HepG2 (cell line): ENCODE measurements at regions not wholly inside any gene's neighbourhood (a gene's known extent, or its start where the extent isn't known, plus 50 kb on each side); places are given as distances from the start of the nearest gene placed in this dataset.

ENCODE experiments used
- ATAC-seq: fragments of 200-7000 bp; cut with Tn5 transposase; 3 replicates; pipeline ENCODE4 v1.9.1; 2020; ENCODE audit warnings: mild to moderate bottlenecking, moderate library complexity
- BruUV-seq: library from RNA; stranded (reverse); fragments of 400-500 nt; replicated peaks from 2 replicates; lab custom pipeline; 2021; lab: Mats Ljungman, UMichigan
- CTCF ChIA-PET: fragments of 300-600 bp; formaldehyde crosslinking; extraction: SDS; loops from one replicate; lab custom pipeline; 2021; ENCODE audit warnings: low total read pairs, inconsistent platforms, low intra/inter-chr PET ratio; lab: Yijun Ruan, JAX
- POLR2A ChIA-PET: fragments of 350-600 bp; sonication (Branson Sonifier 250); formaldehyde crosslinking; loops from one replicate; lab custom pipeline; 2020; ENCODE audit warnings: antibody characterized with exemption, inconsistent platforms; lab: Yijun Ruan, JAX
- DNase-seq: peaks from one replicate; pipeline ENCODE4 v3.0.0-alpha.2; 2015; ENCODE audit warnings: low spot score
- FAIRE-seq: peaks from 3 replicates; lab custom pipeline; 2011; peaks lifted over from hg19 to GRCh38; lab: Jason Lieb, UNC
- H2AFZ ChIP-seq: one replicate; pipeline ENCODE4 v1.6.1; 2011; ENCODE audit warnings: low read length, inconsistent platforms
- H3K27ac ChIP-seq: fragments of 300-600 bp; 3 replicates; pipeline ENCODE4 v1.8.0; 2011; ENCODE audit warnings: mixed run types, mild to moderate bottlenecking, mixed read lengths, low read length, inconsistent platforms; ENCODE audit not compliant: insufficient read depth; ENCODE audit errors: extremely low read length
- H3K27me3 ChIP-seq, 2 experiments: fragments of 200-600 bp in 1 of 2; 2 replicates in 1 of 2; 3 replicates in 1 of 2; pipeline versions ENCODE4 v1.6.0 to v1.8.0; 2011; ENCODE audit warnings: low read length in 2 of 2, mild to moderate bottlenecking in 2 of 2, moderate library complexity in 2 of 2, inconsistent platforms in 1 of 2; ENCODE audit not compliant: insufficient read depth in 2 of 2, control insufficient read depth in 1 of 2
- H3K36me3 ChIP-seq, 2 experiments: fragments of 200-600 bp in 1 of 2; replicated peaks in 1 of 2; 2 replicates in 1 of 2; 3 replicates in 1 of 2; pipeline versions ENCODE4 v1.5.1 to v1.8.0; 2011; ENCODE audit warnings: low read length in 2 of 2, inconsistent platforms in 1 of 2; ENCODE audit not compliant: insufficient read depth in 2 of 2, control insufficient read depth in 1 of 2
- H3K4me1 ChIP-seq: 2 replicates; pipeline ENCODE4 v1.5.1; 2012; ENCODE audit warnings: low read length, inconsistent platforms; ENCODE audit not compliant: insufficient read depth
- H3K4me2 ChIP-seq: 2 replicates; pipeline ENCODE4 v1.6.0; 2011; ENCODE audit warnings: low read depth, low read length, inconsistent platforms
- H3K4me3 ChIP-seq, 3 experiments: fragments of 200-600 bp in 1 of 3; sonication (generic), shearing (Covaris generic) in 1 of 3; replicated peaks in 1 of 3; 2 replicates each; pipeline ENCODE4 v1.5.1; 2011 to 2016; ENCODE audit warnings: low read length in 3 of 3, inconsistent platforms in 2 of 3, low read depth in 2 of 3, mild to moderate bottlenecking in 2 of 3, control low read depth in 1 of 3, mixed read lengths in 1 of 3; ENCODE audit not compliant: insufficient read depth in 1 of 3
- H3K79me2 ChIP-seq: one replicate; pipeline ENCODE4 v1.6.1; 2011; ENCODE audit warnings: low read length, inconsistent platforms; ENCODE audit not compliant: insufficient read depth
- H3K9ac ChIP-seq: 2 replicates; pipeline ENCODE4 v1.6.0; 2011; ENCODE audit warnings: mild to moderate bottlenecking, low read depth, low read length, inconsistent platforms; ENCODE audit not compliant: insufficient read depth
- H3K9me3 ChIP-seq: 2 replicates; pipeline ENCODE4 v1.5.1; 2012; ENCODE audit warnings: mild to moderate bottlenecking, low read length
- H4K20me1 ChIP-seq: 2 replicates; pipeline ENCODE4 v1.6.0; 2011; ENCODE audit warnings: inconsistent platforms, mild to moderate bottlenecking, low read length, moderate library complexity; ENCODE audit not compliant: insufficient read depth
- ATRX ChIP-seq: sonication (generic); formaldehyde crosslinking; IDR thresholded peaks from 2 replicates; pipeline ENCODE4 v1.4.0; 2020; ENCODE audit warnings: missing genetic modification reagents, borderline replicate concordance
- MYNN ChIP-seq: sonication (generic); formaldehyde crosslinking; IDR thresholded peaks from 2 replicates; pipeline ENCODE4 v1.4.0; 2020; ENCODE audit warnings: mild to moderate bottlenecking, low read depth, missing genetic modification reagents
- SRSF4 ChIP-seq: fragments of 200-400 bp; formaldehyde crosslinking; IDR thresholded peaks from one replicate; pipeline ENCODE4 v1.6.1; 2018; ENCODE audit warnings: mild to moderate bottlenecking, low read depth, low read length, moderate library complexity; ENCODE audit not compliant: poor library complexity, severe bottlenecking
- ZNF256 ChIP-seq: sonication (generic); formaldehyde crosslinking; conservative IDR thresholded peaks from 2 replicates; pipeline ENCODE4 v1.4.0; 2020; ENCODE audit warnings: missing genetic modification reagents
- ZNF430 ChIP-seq: sonication (generic); formaldehyde crosslinking; IDR thresholded peaks from 2 replicates; pipeline ENCODE4 v1.9.0; 2021; ENCODE audit warnings: mild to moderate bottlenecking, missing genetic modification reagents
- ZNF782 ChIP-seq: sonication (generic); formaldehyde crosslinking; IDR thresholded peaks from 2 replicates; pipeline ENCODE4 v1.4.0; 2020; ENCODE audit warnings: missing genetic modification reagents, mild to moderate bottlenecking, borderline replicate concordance
- ZNF850 ChIP-seq: sonication (generic); formaldehyde crosslinking; conservative IDR thresholded peaks from 2 replicates; pipeline ENCODE4 v1.9.0; 2021; ENCODE audit warnings: mild to moderate bottlenecking, missing genetic modification reagents
- WGBS: methylation state at CpG from one replicate; pipeline ENCODE4 v1.1.6; 2017; ENCODE audit warnings: low lambda C conversion rate; 5-methylcytosine and 5-hydroxymethylcytosine counted together
- in situ Hi-C: cut with HindIII; loops from 2 replicates; pipeline ENCODE4 v1.10.0; 2017; ENCODE audit warnings: low pct_unique_long_range_greater_than_20kb; ENCODE audit not compliant: extremely low pct_ligation_motif_present
- intact Hi-C: fragments of 100-400 bp; cut with micrococcal nuclease; formaldehyde crosslinking; loops from one replicate; pipeline ENCODE4 v1.10.0; 2022; ENCODE audit not compliant: unreplicated experiment
- TF ChIP-seq, protein P1 (sequence below): sonication (generic); formaldehyde crosslinking; IDR thresholded peaks from 2 replicates; pipeline ENCODE4 v1.9.0; 2021; ENCODE audit warnings: missing genetic modification reagents, mild to moderate bottlenecking, borderline replicate concordance

DNA sequence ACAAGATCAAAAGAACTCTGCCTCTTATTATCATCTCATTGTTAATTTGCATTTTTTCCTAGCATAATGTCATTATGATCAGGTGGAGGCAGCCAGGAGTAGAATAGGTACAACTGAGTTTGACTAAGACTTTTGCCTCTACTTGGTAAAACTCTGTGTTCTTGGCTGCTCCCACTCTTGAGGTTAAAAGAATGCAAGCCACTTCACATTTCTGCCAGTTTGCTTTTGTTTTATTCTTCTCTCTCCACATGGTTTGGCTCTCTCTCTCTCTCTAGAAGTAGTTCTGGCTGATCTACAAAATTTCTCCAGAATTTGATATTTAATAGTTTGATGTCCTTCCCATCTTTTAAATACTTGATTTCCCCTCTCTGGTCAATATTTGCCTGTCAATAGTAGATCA lies 170.7 kb upstream of the E2F7 start:
- Histone ChIP-seq H3K4me1 (no peaks in the 10 kb centered on the region), H3K4me3 (no peak overlapping the region), H3K9me3 (no peaks in the 10 kb centered on the region), H3K36me3 (no peaks in the 10 kb centered on the region), H3K79me2 (no peaks in the 10 kb centered on the region), H3K9ac (no peak overlapping the region), H4K20me1 (no peaks in the 10 kb centered on the region), H3K27ac (no peak overlapping the region), H3K27me3 (no peaks in the 10 kb centered on the region), H3K4me2 (no peak overlapping the region), H2AFZ (no peak overlapping the region)
- ChIA-PET POLR2A (no interaction called here), CTCF (no interaction called here)
- intact Hi-C loops (no loop called here), in situ Hi-C loops (no loop called here)
- TF ChIP-seq, protein P1, sequence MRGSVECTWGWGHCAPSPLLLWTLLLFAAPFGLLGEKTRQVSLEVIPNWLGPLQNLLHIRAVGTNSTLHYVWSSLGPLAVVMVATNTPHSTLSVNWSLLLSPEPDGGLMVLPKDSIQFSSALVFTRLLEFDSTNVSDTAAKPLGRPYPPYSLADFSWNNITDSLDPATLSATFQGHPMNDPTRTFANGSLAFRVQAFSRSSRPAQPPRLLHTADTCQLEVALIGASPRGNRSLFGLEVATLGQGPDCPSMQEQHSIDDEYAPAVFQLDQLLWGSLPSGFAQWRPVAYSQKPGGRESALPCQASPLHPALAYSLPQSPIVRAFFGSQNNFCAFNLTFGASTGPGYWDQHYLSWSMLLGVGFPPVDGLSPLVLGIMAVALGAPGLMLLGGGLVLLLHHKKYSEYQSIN = no peak
- TF ChIP-seq ATRX (CRISPR knock-in tag) (no peak), ZNF256 (CRISPR knock-in tag) (no peak), ZNF782 (CRISPR knock-in tag) (no peak), ZNF430 (CRISPR knock-in tag) (no peak), ZNF850 (CRISPR knock-in tag) (no peak)
- no peak for DNase-seq
- no TSS peak for BruUV-seq
- no peak for FAIRE-seq
- ATAC-seq = no peak

DNA sequence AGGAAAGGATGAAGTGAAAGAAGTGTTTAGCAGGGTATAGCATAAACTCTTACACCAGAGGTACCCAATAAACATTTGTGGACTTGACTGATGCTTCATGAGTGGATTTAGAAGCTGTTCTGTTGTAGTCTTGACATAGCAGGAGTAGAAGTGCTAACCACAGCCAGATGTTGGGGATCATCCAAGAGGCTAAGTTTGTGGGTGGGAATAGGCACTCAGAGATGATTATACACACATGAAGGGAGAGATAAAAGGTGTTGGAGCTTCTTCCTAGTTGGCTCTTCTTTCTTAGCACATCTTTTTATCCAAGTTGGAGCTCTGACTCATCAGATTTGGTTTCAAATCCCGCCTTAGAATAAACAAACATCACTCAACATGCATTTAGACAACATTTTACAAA lies 166.7 kb upstream of the E2F7 start:
- no peak for FAIRE-seq

More for the DNA sequence above, 166.7 kb upstream of the E2F7 start:
- H3K9me3 ChIP-seq = no peaks in the 10 kb centered on the region
- H3K4me1 ChIP-seq = no peaks in the 10 kb centered on the region
- no peaks in the 10 kb centered on the region for H3K79me2 ChIP-seq
- H2AFZ ChIP-seq = no peak overlapping the region
- intact Hi-C loops = no loop called here
- no peak for ATAC-seq
- H3K36me3 ChIP-seq = no peaks in the 10 kb centered on the region
- in situ Hi-C loops = no loop called here
- no peak for DNase-seq
- H4K20me1 ChIP-seq = no peaks in the 10 kb centered on the region
- H3K4me2 ChIP-seq = no peak overlapping the region
- TF ChIP-seq SRSF4 = no peak
- TF ChIP-seq MYNN (CRISPR knock-in tag) = no peak
- H3K27me3 ChIP-seq = no peaks in the 10 kb centered on the region
- H3K9ac ChIP-seq = no peak overlapping the region
- 0% methylated on average over 1 of the region's 1 CpG for WGBS
- ChIA-PET POLR2A (no interaction called here), CTCF (no interaction called here)
- BruUV-seq = no TSS peak
- no peak overlapping the region for H3K4me3 ChIP-seq
- H3K27ac ChIP-seq = no peak overlapping the region
